ENCODE measurements at regions not wholly inside any gene's neighbourhood (a gene's known extent, or its start where the extent isn't known, plus 50 kb on each side); places are given as distances from the start of the nearest gene placed in this dataset.

GRCh38 chr2:149994057-149994728 is 406.6 kb upstream of the MMADHC start:
- Mint-ChIP-seq H3K36me3 (ENCODE audit: low read depth) (no peaks in the 10 kb centered on the region), H3K27me3 (no peaks in the 10 kb centered on the region), H3K4me1 (no peaks in the 10 kb centered on the region), H3K27ac (no peak overlapping the region), H3K9me3 (no peaks in the 10 kb centered on the region), H3K4me3 (no peak overlapping the region)
- POLR2A ChIA-PET, result no interaction called here
- DNase-seq, result no peak
- CTCF ChIA-PET, result no interaction called here

- Mint-ChIP-seq H3K27ac (no peak overlapping the region), H3K36me3 (ENCODE audit: low read depth) (no peaks in the 10 kb centered on the region), H3K9me3 (no peaks in the 10 kb centered on the region), H3K4me3 (no peak overlapping the region), H3K27me3 (no peaks in the 10 kb centered on the region), H3K4me1 (no peaks in the 10 kb centered on the region)
- DNase-seq, result no peak
- CTCF ChIA-PET, result no interaction called here
- POLR2A ChIA-PET, result no interaction called here
Observed at GRCh38 chr2:149993316-149993715, 405.7 kb upstream of the MMADHC start.

- no peaks in the 10 kb centered on the region for H3K27me3 Mint-ChIP-seq
- no peaks in the 10 kb centered on the region for H3K9me3 Mint-ChIP-seq
- no peaks in the 10 kb centered on the region for H3K4me1 Mint-ChIP-seq
- no peak for DNase-seq
- H3K27ac Mint-ChIP-seq, result no peak overlapping the region
- H3K36me3 Mint-ChIP-seq (ENCODE audit: low read depth), result no peaks in the 10 kb centered on the region
- H3K4me3 Mint-ChIP-seq, result no peak overlapping the region
- CTCF ChIA-PET, result no interaction called here
- POLR2A ChIA-PET, result no interaction called here
Observed at GRCh38 chr2:149991576-149991975, 404.0 kb upstream of the MMADHC start.

GRCh38 chr2:149990965-149991364 is 403.4 kb upstream of the MMADHC start:
- DNase-seq, result no peak
- POLR2A ChIA-PET, result no interaction called here

GRCh38 chr2:149989447-149990063 is 402.0 kb upstream of the MMADHC start:
- H3K9me3 Mint-ChIP-seq, result no peaks in the 10 kb centered on the region
- H3K27me3 Mint-ChIP-seq, result no peaks in the 10 kb centered on the region
- no peak overlapping the region for H3K4me3 Mint-ChIP-seq
- H3K27ac Mint-ChIP-seq, result no peak overlapping the region
- H3K36me3 Mint-ChIP-seq (ENCODE audit: low read depth), result no peaks in the 10 kb centered on the region
- POLR2A ChIA-PET, result no interaction called here
- H3K4me1 Mint-ChIP-seq, result no peaks in the 10 kb centered on the region
- CTCF ChIA-PET, result no interaction called here
- DNase-seq, result no peak

More at GRCh38 chr2:149990965-149991364, 403.4 kb upstream of the MMADHC start:
- no peaks in the 10 kb centered on the region for H3K4me1 Mint-ChIP-seq
- no peaks in the 10 kb centered on the region for H3K9me3 Mint-ChIP-seq
- CTCF ChIA-PET, result no interaction called here
- H3K4me3 Mint-ChIP-seq, result no peak overlapping the region
- H3K27me3 Mint-ChIP-seq, result no peaks in the 10 kb centered on the region
- H3K27ac Mint-ChIP-seq, result no peak overlapping the region
- no peaks in the 10 kb centered on the region for H3K36me3 Mint-ChIP-seq (ENCODE audit: low read depth)

GRCh38 chr2:149988361-149988760 is 400.8 kb upstream of the MMADHC start:
- Mint-ChIP-seq H3K4me1 (no peaks in the 10 kb centered on the region), H3K27ac (no peak overlapping the region), H3K36me3 (ENCODE audit: low read depth) (no peaks in the 10 kb centered on the region), H3K9me3 (no peaks in the 10 kb centered on the region), H3K27me3 (no peaks in the 10 kb centered on the region), H3K4me3 (no peak overlapping the region)
- ChIA-PET CTCF (interaction anchor here (0.6 kb wide), 1 partner anchor 424 kb away, joined by 3 read pairs; no protein-coding TSS in a partner anchor), POLR2A (no interaction called here)
- no peak for DNase-seq

GRCh38 chr2:149986861-149987260 is 399.3 kb upstream of the MMADHC start:
- POLR2A ChIA-PET, result no interaction called here
- Mint-ChIP-seq H3K27me3 (no peaks in the 10 kb centered on the region), H3K4me3 (no peak overlapping the region), H3K9me3 (no peaks in the 10 kb centered on the region), H3K36me3 (ENCODE audit: low read depth) (no peaks in the 10 kb centered on the region), H3K27ac (no peak overlapping the region), H3K4me1 (no peaks in the 10 kb centered on the region)
- DNase-seq, result no peak
- CTCF ChIA-PET, result no interaction called here

- Mint-ChIP-seq H3K4me3 (no peak overlapping the region), H3K4me1 (no peaks in the 10 kb centered on the region), H3K27me3 (no peaks in the 10 kb centered on the region), H3K9me3 (no peaks in the 10 kb centered on the region), H3K36me3 (ENCODE audit: low read depth) (no peaks in the 10 kb centered on the region), H3K27ac (no peak overlapping the region)
- POLR2A ChIA-PET, result interaction anchor here (0.6 kb wide), 1 partner anchor 97 kb away, joined by 10 read pairs; no protein-coding TSS in a partner anchor
- no peak for DNase-seq
- CTCF ChIA-PET, result no interaction called here
Observed at GRCh38 chr2:149984311-149984710, 396.7 kb upstream of the MMADHC start.

- Mint-ChIP-seq H3K4me1 (no peaks in the 10 kb centered on the region), H3K36me3 (ENCODE audit: low read depth) (no peaks in the 10 kb centered on the region), H3K4me3 (no peak overlapping the region), H3K9me3 (peaks cover 11% of the 10 kb centered on the region), H3K27me3 (no peaks in the 10 kb centered on the region), H3K27ac (no peak overlapping the region)
- ChIA-PET POLR2A (no interaction called here), CTCF (no interaction called here)
- no peak for DNase-seq
Observed at GRCh38 chr2:149972066-149972465, 384.5 kb upstream of the MMADHC start.

GRCh38 chr2:149954981-149955600 is 367.5 kb upstream of the MMADHC start:
- Mint-ChIP-seq H3K36me3 (ENCODE audit: low read depth) (no peaks in the 10 kb centered on the region), H3K4me3 (no peak overlapping the region), H3K4me1 (no peaks in the 10 kb centered on the region), H3K27me3 (no peaks in the 10 kb centered on the region), H3K9me3 (peaks cover 2% of the 10 kb centered on the region), H3K27ac (no peak overlapping the region)
- DNase-seq, result no peak
- CTCF ChIA-PET, result no interaction called here
- POLR2A ChIA-PET, result no interaction called here

GRCh38 chr2:149953627-149954026 is 366.1 kb upstream of the MMADHC start:
- H3K27me3 Mint-ChIP-seq, result no peaks in the 10 kb centered on the region
- H3K4me1 Mint-ChIP-seq, result no peaks in the 10 kb centered on the region
- POLR2A ChIA-PET, result no interaction called here
- CTCF ChIA-PET, result no interaction called here
- peaks cover 2% of the 10 kb centered on the region for H3K9me3 Mint-ChIP-seq
- no peaks in the 10 kb centered on the region for H3K36me3 Mint-ChIP-seq (ENCODE audit: low read depth)
- no peak overlapping the region for H3K27ac Mint-ChIP-seq
- DNase-seq, result no peak
- no peak overlapping the region for H3K4me3 Mint-ChIP-seq

- Mint-ChIP-seq H3K4me1 (no peaks in the 10 kb centered on the region), H3K36me3 (ENCODE audit: low read depth) (no peaks in the 10 kb centered on the region), H3K9me3 (peaks cover 5% of the 10 kb centered on the region), H3K4me3 (no peak overlapping the region), H3K27ac (no peak overlapping the region), H3K27me3 (no peaks in the 10 kb centered on the region)
- POLR2A ChIA-PET, result no interaction called here
- no peak for DNase-seq
- CTCF ChIA-PET, result no interaction called here
Observed at GRCh38 chr2:149931486-149931885, 343.9 kb upstream of the MMADHC start.

GRCh38 chr2:149928011-149928410 is 340.4 kb upstream of the MMADHC start:
- Mint-ChIP-seq H3K27ac (no peak overlapping the region), H3K4me1 (no peaks in the 10 kb centered on the region), H3K4me3 (no peak overlapping the region), H3K27me3 (no peaks in the 10 kb centered on the region), H3K9me3 (peaks cover 2% of the 10 kb centered on the region), H3K36me3 (ENCODE audit: low read depth) (no peaks in the 10 kb centered on the region)
- DNase-seq, result no peak
- ChIA-PET POLR2A (no interaction called here), CTCF (no interaction called here)

- Mint-ChIP-seq H3K4me1 (no peaks in the 10 kb centered on the region), H3K9me3 (peaks cover 2% of the 10 kb centered on the region), H3K4me3 (no peak overlapping the region), H3K36me3 (ENCODE audit: low read depth) (no peaks in the 10 kb centered on the region), H3K27ac (no peak overlapping the region), H3K27me3 (no peaks in the 10 kb centered on the region)
- POLR2A ChIA-PET, result no interaction called here
- no peak for DNase-seq
- CTCF ChIA-PET, result no interaction called here
Observed at GRCh38 chr2:149926149-149926548, 338.6 kb upstream of the MMADHC start.
